Adrenal gland (tissue), 5 donors: ENCODE measurements at regions not wholly inside any gene's neighbourhood (a gene's known extent, or its start where the extent isn't known, plus 50 kb on each side); places are given as distances from the start of the nearest gene placed in this dataset.

ENCODE experiments used
- POLR2A ChIP-seq, 2 donors: fragments of 450-650 bp; IDR thresholded peaks; one replicate each; pipeline ENCODE4 v1.6.1; 2017; ENCODE audit warnings: antibody characterized with exemption in 2 of 2, mild to moderate bottlenecking in 2 of 2, moderate library complexity in 1 of 2
- TF ChIP-seq, protein P1 (sequence below), 6 experiments: fragments of 450-650 bp in 4 of 6; fragments of 200-600 bp in 2 of 6; sonication (generic) in 1 of 6; IDR thresholded peaks; 1 replicate in 5 of 6; 2 replicates in 1 of 6; pipeline versions ENCODE4 v1.5.1 to v1.8.0; 2016 to 2021; ENCODE audit warnings: antibody characterized with exemption in 6 of 6, mild to moderate bottlenecking in 2 of 6, moderate library complexity in 1 of 6
- donor health status: DM: no; HTN: no; CAD: no.

DNA sequence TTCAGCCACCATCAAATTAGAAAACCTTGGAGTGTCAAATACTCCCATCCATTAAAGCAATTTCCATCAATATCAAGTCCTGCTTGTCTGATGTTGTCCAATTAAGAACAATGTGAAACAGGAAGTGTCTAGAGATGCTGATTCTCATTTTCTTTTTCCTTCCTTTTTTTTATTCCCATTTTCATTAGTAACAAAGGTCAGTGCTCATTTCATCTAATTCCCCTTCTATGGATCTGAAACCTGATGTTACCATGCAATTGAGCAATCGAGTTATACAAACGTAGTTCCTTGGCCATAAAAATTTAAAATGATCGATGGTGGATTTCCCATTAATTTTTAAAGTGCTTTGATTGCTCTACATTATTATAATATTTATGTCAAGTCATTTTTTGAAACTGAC, 330.6 kb upstream of the ZC3H12C start:
- TF ChIP-seq, protein P1, sequence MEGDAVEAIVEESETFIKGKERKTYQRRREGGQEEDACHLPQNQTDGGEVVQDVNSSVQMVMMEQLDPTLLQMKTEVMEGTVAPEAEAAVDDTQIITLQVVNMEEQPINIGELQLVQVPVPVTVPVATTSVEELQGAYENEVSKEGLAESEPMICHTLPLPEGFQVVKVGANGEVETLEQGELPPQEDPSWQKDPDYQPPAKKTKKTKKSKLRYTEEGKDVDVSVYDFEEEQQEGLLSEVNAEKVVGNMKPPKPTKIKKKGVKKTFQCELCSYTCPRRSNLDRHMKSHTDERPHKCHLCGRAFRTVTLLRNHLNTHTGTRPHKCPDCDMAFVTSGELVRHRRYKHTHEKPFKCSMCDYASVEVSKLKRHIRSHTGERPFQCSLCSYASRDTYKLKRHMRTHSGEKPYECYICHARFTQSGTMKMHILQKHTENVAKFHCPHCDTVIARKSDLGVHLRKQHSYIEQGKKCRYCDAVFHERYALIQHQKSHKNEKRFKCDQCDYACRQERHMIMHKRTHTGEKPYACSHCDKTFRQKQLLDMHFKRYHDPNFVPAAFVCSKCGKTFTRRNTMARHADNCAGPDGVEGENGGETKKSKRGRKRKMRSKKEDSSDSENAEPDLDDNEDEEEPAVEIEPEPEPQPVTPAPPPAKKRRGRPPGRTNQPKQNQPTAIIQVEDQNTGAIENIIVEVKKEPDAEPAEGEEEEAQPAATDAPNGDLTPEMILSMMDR (IDR thresholded peaks at IDR 0.05) = no peak
- no peak for TF ChIP-seq POLR2A (IDR thresholded peaks at IDR 0.05)
